PC-9 (cell line): ENCODE measurements at regions not wholly inside any gene's neighbourhood (a gene's known extent, or its start where the extent isn't known, plus 50 kb on each side); places are given as distances from the start of the nearest gene placed in this dataset.

Experiments used
- CTCF ChIP-seq: fragments of 200-600 bp; sonication (generic); conservative IDR thresholded peaks from 2 replicates; pipeline ENCODE4 v1.6.1; 2017; ENCODE audit warnings: mixed run types, antibody characterized with exemption, mild to moderate bottlenecking, moderate library complexity
- EZH2 ChIP-seq: fragments of 200-600 bp; sonication (generic); IDR thresholded peaks from 2 replicates; pipeline ENCODE4 v1.8.0; 2017; ENCODE audit warnings: antibody characterized with exemption, low read depth

DNA sequence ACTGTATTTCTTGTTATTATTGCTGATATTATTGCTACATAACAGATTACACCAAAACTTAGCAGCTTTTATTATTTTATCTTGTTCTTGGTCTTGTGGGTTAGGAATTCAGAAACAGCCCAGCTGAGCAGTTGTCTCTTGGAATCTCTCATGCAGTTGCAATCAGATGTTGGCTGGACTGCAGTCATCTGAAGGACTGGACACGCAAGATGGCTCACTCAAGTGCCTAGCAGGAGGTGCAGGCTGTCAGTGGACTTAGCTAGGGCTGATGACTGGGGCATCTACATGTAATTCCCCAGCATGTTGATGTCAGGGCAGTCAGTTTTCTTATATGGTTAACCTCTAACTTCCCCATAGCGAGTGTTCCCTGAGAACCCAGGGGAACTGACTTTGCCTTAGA is 128.6 kb upstream of the PLCB4 start:
- no peak for TF ChIP-seq CTCF
- TF ChIP-seq EZH2: no peak
